GM21423 (cell line): ENCODE measurements at regions not wholly inside any gene's neighbourhood (a gene's known extent, or its start where the extent isn't known, plus 50 kb on each side); places are given as distances from the start of the nearest gene placed in this dataset.
"Not testable (repeated sequence)": the region's sequence is repeated elsewhere in the genome, so short reads cannot be mapped to it uniquely, and the experiment has no call there.

Experiments
- ATAC-seq: cut with Tn5 transposase; IDR thresholded peaks from one replicate; pipeline ENCODE4 v1.9.1; 2021; ENCODE audit warnings: mild to moderate bottlenecking, moderate library complexity; ENCODE audit not compliant: unreplicated experiment

DNA sequence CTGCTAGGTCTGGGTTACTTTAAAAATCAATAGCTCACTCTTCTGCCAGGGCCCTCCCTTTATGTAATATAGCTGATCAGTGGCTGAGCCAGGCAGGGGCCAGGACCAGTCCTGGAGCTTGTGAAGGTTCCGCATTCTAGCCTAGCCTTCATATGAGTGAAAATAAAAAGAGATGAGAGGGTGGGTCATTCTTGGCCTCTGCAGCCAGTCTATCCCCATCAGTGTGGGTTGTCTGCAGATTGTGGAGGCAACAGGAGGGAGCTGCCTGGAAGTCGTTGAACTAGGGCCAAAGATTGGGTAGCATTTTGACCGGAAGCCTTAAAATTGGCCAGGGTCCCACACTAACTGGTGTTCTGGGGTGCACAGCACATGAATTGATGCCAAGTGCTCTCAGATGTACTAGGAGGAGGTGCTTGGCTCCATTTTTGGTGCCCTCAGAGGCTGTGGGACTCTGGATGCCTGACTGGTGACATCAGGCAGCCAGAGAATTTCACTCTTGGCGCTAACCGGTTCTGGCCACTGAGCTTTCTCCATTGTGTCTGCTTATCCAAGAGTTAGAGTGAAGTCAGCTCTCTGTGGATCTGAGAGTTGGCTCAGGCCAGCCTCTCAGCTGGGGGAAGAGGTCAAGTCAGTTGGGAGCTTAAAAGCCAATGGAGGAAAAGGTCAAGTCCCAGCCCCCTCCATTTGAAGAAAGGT is 66.5 kb upstream of the IKBKE start:
- ATAC-seq: not testable (repeated sequence)

- ATAC-seq: not testable (repeated sequence)
Observed at GRCh38 chr1:206404309-206405027, 65.8 kb upstream of the IKBKE start.

- not testable (repeated sequence) for ATAC-seq
Observed at GRCh38 chr1:206405282-206405681, 65.0 kb upstream of the IKBKE start.

GRCh38 chr1:206408371-206409288 is 61.6 kb upstream of the IKBKE start:
- ATAC-seq: not testable (repeated sequence)

DNA sequence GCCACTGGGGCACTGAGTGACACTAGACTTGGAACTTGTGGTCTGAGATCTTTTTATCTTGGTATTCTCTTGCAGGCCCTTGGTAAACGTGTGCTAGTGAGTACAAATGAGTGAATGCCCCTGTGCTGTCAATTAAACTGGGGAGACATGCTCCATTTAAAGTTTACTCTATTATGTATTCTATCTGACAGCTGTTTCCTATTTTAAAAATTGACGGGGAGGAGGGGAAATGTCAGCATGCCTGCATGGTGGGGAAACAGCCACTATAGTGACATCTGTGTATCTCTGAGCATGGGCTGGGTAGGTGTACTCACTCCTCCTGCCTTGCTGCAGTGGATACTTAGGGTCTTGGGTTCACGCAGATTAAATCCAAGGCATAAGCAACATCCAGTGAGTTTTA is 59.0 kb upstream of the IKBKE start:
- no peak for ATAC-seq

- ATAC-seq: no peak
Observed at GRCh38 chr1:206415942-206416341, 54.3 kb upstream of the IKBKE start.

GRCh38 chr1:206417774-206418614 is 52.3 kb upstream of the IKBKE start:
- ATAC-seq: no peak

DNA sequence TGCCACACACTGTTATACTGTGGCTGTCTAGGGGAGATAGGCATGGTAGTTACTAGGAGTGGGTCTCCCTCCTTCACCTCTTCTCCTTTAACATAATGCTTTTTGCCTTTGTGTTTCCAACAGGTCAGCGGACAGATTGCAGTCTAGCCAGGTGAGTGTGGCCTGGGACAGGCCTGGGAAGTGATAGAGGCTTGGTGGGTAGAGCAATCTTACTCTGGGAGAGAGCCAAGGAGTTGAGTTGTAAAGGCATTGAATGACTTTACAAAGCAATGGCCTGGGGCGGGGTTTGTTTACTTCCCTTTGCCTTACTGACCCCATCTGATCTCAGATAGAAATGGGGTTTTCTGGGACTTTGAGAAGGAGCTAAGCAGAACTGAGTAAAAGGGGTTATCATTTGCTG is 51.0 kb upstream of the IKBKE start:
- ATAC-seq: no peak

DNA sequence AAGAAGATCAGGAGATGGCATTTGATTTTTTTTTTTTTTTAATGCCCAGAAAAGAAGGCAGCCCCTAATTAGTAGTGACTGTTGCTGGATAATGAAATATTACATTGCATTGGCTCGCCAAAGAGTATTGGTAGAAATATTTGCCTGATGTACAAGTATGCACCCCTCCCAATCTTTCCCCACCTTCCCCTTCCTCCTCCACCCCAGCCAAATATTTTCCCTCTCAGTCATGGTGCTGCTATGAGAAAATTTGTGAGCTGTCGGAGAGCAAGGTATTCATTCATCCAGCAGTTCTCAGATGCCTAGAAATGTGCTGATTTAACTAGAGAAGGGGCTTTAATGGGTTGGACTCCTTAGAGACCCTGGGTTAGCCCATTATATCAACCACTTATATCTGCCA is 50.5 kb upstream of the IKBKE start:
- no peak for ATAC-seq

- no peak for ATAC-seq
Observed at GRCh38 chr1:206420471-206420870, 49.8 kb upstream of the IKBKE start.
